ENCODE measurements at regions not wholly inside any gene's neighbourhood (a gene's known extent, or its start where the extent isn't known, plus 50 kb on each side); places are given as distances from the start of the nearest gene placed in this dataset.

- TF ChIP-seq CTCF (IDR thresholded peaks at IDR 0.05) (no peak), EZH2 (IDR thresholded peaks at IDR 0.05; ENCODE audit: borderline replicate concordance, insufficient read depth, low read depth, low read length, poor library complexity, severe bottlenecking) (no peak)
Observed at GRCh38 chr20:12808006-12808567, 200.7 kb upstream of the SPTLC3 start.

Measured in B cell (primary cell).